ENCODE measurements at regions not wholly inside any gene's neighbourhood (a gene's known extent, or its start where the extent isn't known, plus 50 kb on each side); places are given as distances from the start of the nearest gene placed in this dataset.

- H3K36me3 ChIP-seq (ENCODE audit: control insufficient read depth in 2 of 2, extremely low read depth in 1 of 2, insufficient read depth in 2 of 2, low read length in 2 of 2) = no peaks in the 10 kb centered on the region
- H4K20me1 ChIP-seq (replicated peaks; ENCODE audit: control insufficient read depth, extremely low read depth, insufficient read depth, low read length) = no peaks in the 10 kb centered on the region
- DNase-seq (ENCODE audit: low read depth, low spot score) (no peak), FAIRE-seq (no peak)
- no peaks in the 10 kb centered on the region for H3K9me1 ChIP-seq (replicated peaks; ENCODE audit: control insufficient read depth, extremely low read depth, insufficient read depth, low read length)
- H3K27ac ChIP-seq (ENCODE audit: insufficient read depth, low read depth, low read length) = no peak overlapping the region
- ChIA-PET CTCF (no interaction called here), POLR2A (no interaction called here)
- intact Hi-C loops (cut with micrococcal nuclease) = no loop called here
- BruUV-seq (replicated peaks) = no TSS peak
- TF ChIP-seq CTCF (IDR thresholded peaks at IDR 0.05; ENCODE audit: extremely low read depth in 1 of 2, insufficient read depth in 1 of 2, low read depth in 1 of 2, low read length in 2 of 2) (no peak), MAX (IDR thresholded peaks at IDR 0.05; ENCODE audit: insufficient read depth, insufficient read length) (no peak)
- no peaks in the 10 kb centered on the region for H3K27me3 ChIP-seq (ENCODE audit: control insufficient read depth in 2 of 2, insufficient read depth in 2 of 2, low read length in 2 of 2)
- no peaks in the 10 kb centered on the region for H3K9me3 ChIP-seq (replicated peaks; ENCODE audit: control insufficient read depth, insufficient read depth, low read length)
- H2AFZ ChIP-seq (ENCODE audit: low read depth, low read length) = no peak overlapping the region
- H3K79me2 ChIP-seq (ENCODE audit: control insufficient read depth, insufficient read depth, low read length) = no peaks in the 10 kb centered on the region
- no peak overlapping the region for H3K4me2 ChIP-seq (ENCODE audit: insufficient read depth, low read length)
- no peak overlapping the region for H3K9ac ChIP-seq (replicated peaks; ENCODE audit: extremely low read depth, insufficient read depth, low read length)
- dilution Hi-C loops (cut with MboI; ENCODE audit: extremely low pct_ligation_motif_present, low sequenced_read_pairs) = no loop called here
- no peaks in the 10 kb centered on the region for H3K4me1 ChIP-seq (ENCODE audit: control insufficient read depth, extremely low read depth, insufficient read depth, low read length)
- H3K4me3 ChIP-seq (replicated peaks in 1 of 3; ENCODE audit: insufficient read depth in 1 of 3, low read depth in 1 of 3, low read length in 3 of 3) = no peak overlapping the region
Observed at GRCh38 chr2:166825914-166826313, 62.4 kb upstream of the XIRP2 start.

- Histone ChIP-seq H3K9me1 (replicated peaks; ENCODE audit: control insufficient read depth, extremely low read depth, insufficient read depth, low read length) (no peaks in the 10 kb centered on the region), H4K20me1 (replicated peaks; ENCODE audit: control insufficient read depth, extremely low read depth, insufficient read depth, low read length) (no peaks in the 10 kb centered on the region), H3K4me3 (replicated peaks in 1 of 3; ENCODE audit: insufficient read depth in 1 of 3, low read depth in 1 of 3, low read length in 3 of 3) (no peak overlapping the region), H3K27me3 (ENCODE audit: control insufficient read depth in 2 of 2, insufficient read depth in 2 of 2, low read length in 2 of 2) (no peaks in the 10 kb centered on the region), H3K79me2 (ENCODE audit: control insufficient read depth, insufficient read depth, low read length) (no peaks in the 10 kb centered on the region), H2AFZ (ENCODE audit: low read depth, low read length) (no peak overlapping the region), H3K4me1 (ENCODE audit: control insufficient read depth, extremely low read depth, insufficient read depth, low read length) (no peaks in the 10 kb centered on the region), H3K4me2 (ENCODE audit: insufficient read depth, low read length) (no peak overlapping the region), H3K27ac (ENCODE audit: insufficient read depth, low read depth, low read length) (no peak overlapping the region), H3K9me3 (replicated peaks; ENCODE audit: control insufficient read depth, insufficient read depth, low read length) (no peaks in the 10 kb centered on the region), H3K36me3 (ENCODE audit: control insufficient read depth in 2 of 2, extremely low read depth in 1 of 2, insufficient read depth in 2 of 2, low read length in 2 of 2) (no peaks in the 10 kb centered on the region), H3K9ac (replicated peaks; ENCODE audit: extremely low read depth, insufficient read depth, low read length) (no peak overlapping the region)
- intact Hi-C loops (cut with micrococcal nuclease) = no loop called here
- ChIA-PET CTCF (no interaction called here), POLR2A (no interaction called here)
- DNase-seq (ENCODE audit: low read depth, low spot score) (no peak), FAIRE-seq (no peak)
- TF ChIP-seq GATA2 (IDR thresholded peaks at IDR 0.05; ENCODE audit: insufficient read depth, insufficient read length, low read depth, low read length) (no peak), JUN (IDR thresholded peaks at IDR 0.05; ENCODE audit: borderline replicate concordance, insufficient read depth, insufficient read length, low read depth) (no peak), MAX (IDR thresholded peaks at IDR 0.05; ENCODE audit: insufficient read depth, insufficient read length) (no peak), MYC (IDR thresholded peaks at IDR 0.05; ENCODE audit: low read depth, low read length) (no peak), EZH2 (IDR thresholded peaks at IDR 0.05; ENCODE audit: borderline replicate concordance, low read depth, low read length, severe bottlenecking) (no peak), CTCF (IDR thresholded peaks at IDR 0.05; ENCODE audit: extremely low read depth in 1 of 2, insufficient read depth in 1 of 2, low read depth in 1 of 2, low read length in 2 of 2) (no peak), POLR2A (IDR thresholded peaks at IDR 0.05; ENCODE audit: low read depth, low read length) (no peak), POLR2AphosphoS5 (IDR thresholded peaks at IDR 0.05; ENCODE audit: insufficient read depth, low read depth, low read length) (no peak), FOS (IDR thresholded peaks at IDR 0.05; ENCODE audit: borderline replicate concordance, insufficient read depth, low read length) (no peak)
- dilution Hi-C loops (cut with MboI; ENCODE audit: extremely low pct_ligation_motif_present, low sequenced_read_pairs) = no loop called here
- no TSS peak for BruUV-seq (replicated peaks)
Observed at GRCh38 chr2:166814335-166814734, 73.9 kb upstream of the XIRP2 start.
